GM18867 (cell line): ENCODE measurements at regions not wholly inside any gene's neighbourhood (a gene's known extent, or its start where the extent isn't known, plus 50 kb on each side); places are given as distances from the start of the nearest gene placed in this dataset.
A peak's percentile ranks its signal among the peaks of the same experiment; 100 is the strongest.

Experiments
- ATAC-seq: cut with Tn5 transposase; IDR thresholded peaks from one replicate; pipeline ENCODE4 v1.9.1; 2021; ENCODE audit warnings: mild to moderate bottlenecking, moderate library complexity; ENCODE audit not compliant: unreplicated experiment

GRCh38 chr2:12050396-12050795, 304.0 kb downstream of the LPIN1 start:
- peak; percentile 31 for ATAC-seq

GRCh38 chr2:12051831-12052230, 305.4 kb downstream of the LPIN1 start:
- ATAC-seq, result no peak

- no peak for ATAC-seq
Measured at GRCh38 chr2:12052796-12053195, 306.4 kb downstream of the LPIN1 start.

GRCh38 chr2:12054956-12055618, 308.7 kb downstream of the LPIN1 start:
- ATAC-seq, result no peak

- peak; percentile 91 for ATAC-seq
Measured at GRCh38 chr2:12057436-12058166, 311.2 kb downstream of the LPIN1 start.

GRCh38 chr2:12059616-12060441, 313.4 kb downstream of the LPIN1 start:
- ATAC-seq, result no peak

GRCh38 chr2:12060886-12061285, 314.5 kb downstream of the LPIN1 start:
- ATAC-seq, result no peak

GRCh38 chr2:12061286-12062052, 315.0 kb downstream of the LPIN1 start:
- no peak for ATAC-seq

- ATAC-seq, result no peak
Measured at GRCh38 chr2:12062053-12062395, 315.6 kb downstream of the LPIN1 start.

GRCh38 chr2:12063210-12063609, 316.8 kb downstream of the LPIN1 start:
- ATAC-seq, result no peak

GRCh38 chr2:12064153-12064552, 317.7 kb downstream of the LPIN1 start:
- ATAC-seq, result peak; percentile 71

- no peak for ATAC-seq
Measured at GRCh38 chr2:12066116-12066515, 319.7 kb downstream of the LPIN1 start.

- ATAC-seq, result no peak
Measured at GRCh38 chr2:12066986-12067385, 320.6 kb downstream of the LPIN1 start.

- no peak for ATAC-seq
Measured at GRCh38 chr2:12068796-12069538, 322.5 kb downstream of the LPIN1 start.

- ATAC-seq, result no peak
Measured at GRCh38 chr2:12070153-12070552, 323.7 kb downstream of the LPIN1 start.

GRCh38 chr2:12070581-12070980, 324.1 kb downstream of the LPIN1 start:
- ATAC-seq, result no peak

- ATAC-seq, result peak; percentile 69
Measured at GRCh38 chr2:12071318-12071717, 324.9 kb downstream of the LPIN1 start.

- ATAC-seq, result peak; percentile 38
Measured at GRCh38 chr2:12073217-12073852, 326.9 kb downstream of the LPIN1 start.

GRCh38 chr2:12074126-12074844, 327.9 kb downstream of the LPIN1 start:
- ATAC-seq, result no peak
